DND-41 (cell line): ENCODE measurements at regions not wholly inside any gene's neighbourhood (a gene's known extent, or its start where the extent isn't known, plus 50 kb on each side); places are given as distances from the start of the nearest gene placed in this dataset.

Source experiments
- ATAC-seq: fragments of 200-7000 bp; cut with Tn5 transposase; 3 replicates; pipeline ENCODE4 v1.9.1; 2021; ENCODE audit warnings: low read depth; ENCODE audit not compliant: insufficient read depth
- DNase-seq: peaks from one replicate; pipeline ENCODE4 v3.0.0-alpha.2; 2020
- H2AFZ ChIP-seq: 2 replicates; pipeline ENCODE4 v1.6.0; 2012; ENCODE audit warnings: low read depth, low read length
- H3K27ac ChIP-seq: 2 replicates; pipeline ENCODE4 v1.5.1; 2012; ENCODE audit warnings: low read length, inconsistent platforms
- H3K27me3 ChIP-seq: fragments of 200-600 bp; sonication (generic); 2 replicates; pipeline ENCODE4 v1.6.0; 2012; ENCODE audit warnings: low read length, mild to moderate bottlenecking, inconsistent platforms; ENCODE audit not compliant: insufficient read depth, poor library complexity
- H3K36me3 ChIP-seq: 2 replicates; pipeline ENCODE4 v1.5.1; 2012; ENCODE audit warnings: low read length, inconsistent platforms; ENCODE audit not compliant: insufficient read depth
- H3K4me1 ChIP-seq: 2 replicates; pipeline ENCODE4 v1.5.1; 2012; ENCODE audit warnings: mild to moderate bottlenecking, low read length; ENCODE audit not compliant: insufficient read depth
- H3K4me2 ChIP-seq: 2 replicates; pipeline ENCODE4 v1.6.0; 2012; ENCODE audit warnings: mild to moderate bottlenecking, moderate library complexity, low read length, inconsistent platforms; ENCODE audit not compliant: insufficient read depth
- H3K4me3 ChIP-seq, 2 experiments: fragments of 200-600 bp in 1 of 2; shearing (Covaris generic) in 1 of 2; 2 replicates each; pipeline ENCODE4 v1.5.1; 2012 to 2016; ENCODE audit warnings: inconsistent platforms in 2 of 2, low read length in 2 of 2, mild to moderate bottlenecking in 2 of 2, low read depth in 1 of 2, moderate library complexity in 1 of 2
- H3K79me2 ChIP-seq: 2 replicates; pipeline ENCODE4 v1.6.0; 2012; ENCODE audit warnings: low read length, inconsistent platforms; ENCODE audit not compliant: insufficient read depth
- H3K9ac ChIP-seq: 2 replicates; pipeline ENCODE4 v1.6.0; 2012; ENCODE audit warnings: low read depth, mild to moderate bottlenecking, inconsistent platforms, low read length, moderate library complexity
- H3K9me3 ChIP-seq: 2 replicates; pipeline ENCODE4 v1.5.1; 2012; ENCODE audit warnings: low read length, moderate library complexity, mild to moderate bottlenecking, inconsistent platforms; ENCODE audit not compliant: insufficient read depth, severe bottlenecking
- H4K20me1 ChIP-seq: 2 replicates; pipeline ENCODE4 v1.6.0; 2012; ENCODE audit warnings: low read length; ENCODE audit not compliant: insufficient read depth
- EZH2 ChIP-seq: IDR thresholded peaks from 3 replicates; pipeline ENCODE4 v1.6.1; 2012; ENCODE audit warnings: borderline replicate concordance, low read depth, mild to moderate bottlenecking, moderate library complexity, low read length, inconsistent platforms; ENCODE audit not compliant: severe bottlenecking
- TF ChIP-seq, protein P1 (sequence below): IDR thresholded peaks from 2 replicates; pipeline ENCODE4 v1.5.1; 2012; ENCODE audit warnings: borderline replicate concordance, low read length, moderate library complexity, mild to moderate bottlenecking; ENCODE audit not compliant: poor library complexity, severe bottlenecking; ENCODE audit errors: extremely low read depth

DNA sequence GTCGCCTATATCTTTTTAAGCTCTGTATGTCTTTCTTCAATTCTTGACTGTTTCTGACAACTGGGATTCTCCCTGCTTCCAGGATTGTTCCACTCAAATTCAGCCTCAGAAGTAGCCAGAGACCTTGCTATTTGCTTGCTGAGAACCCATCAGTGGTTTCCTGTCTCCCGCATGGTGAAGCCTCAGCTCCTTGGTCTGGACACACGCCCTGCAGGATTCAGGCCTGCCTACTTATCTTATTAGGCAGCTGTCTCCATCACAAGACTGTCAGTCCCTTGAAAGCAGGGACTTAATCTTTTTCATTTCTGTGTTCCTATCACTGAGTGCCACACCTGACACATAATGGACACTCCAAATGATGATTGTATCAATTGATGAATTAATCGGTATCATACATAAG, 175.3 kb downstream of the PLPP3 start:
- TF ChIP-seq, protein P1, sequence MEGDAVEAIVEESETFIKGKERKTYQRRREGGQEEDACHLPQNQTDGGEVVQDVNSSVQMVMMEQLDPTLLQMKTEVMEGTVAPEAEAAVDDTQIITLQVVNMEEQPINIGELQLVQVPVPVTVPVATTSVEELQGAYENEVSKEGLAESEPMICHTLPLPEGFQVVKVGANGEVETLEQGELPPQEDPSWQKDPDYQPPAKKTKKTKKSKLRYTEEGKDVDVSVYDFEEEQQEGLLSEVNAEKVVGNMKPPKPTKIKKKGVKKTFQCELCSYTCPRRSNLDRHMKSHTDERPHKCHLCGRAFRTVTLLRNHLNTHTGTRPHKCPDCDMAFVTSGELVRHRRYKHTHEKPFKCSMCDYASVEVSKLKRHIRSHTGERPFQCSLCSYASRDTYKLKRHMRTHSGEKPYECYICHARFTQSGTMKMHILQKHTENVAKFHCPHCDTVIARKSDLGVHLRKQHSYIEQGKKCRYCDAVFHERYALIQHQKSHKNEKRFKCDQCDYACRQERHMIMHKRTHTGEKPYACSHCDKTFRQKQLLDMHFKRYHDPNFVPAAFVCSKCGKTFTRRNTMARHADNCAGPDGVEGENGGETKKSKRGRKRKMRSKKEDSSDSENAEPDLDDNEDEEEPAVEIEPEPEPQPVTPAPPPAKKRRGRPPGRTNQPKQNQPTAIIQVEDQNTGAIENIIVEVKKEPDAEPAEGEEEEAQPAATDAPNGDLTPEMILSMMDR = no peak
- no peak for TF ChIP-seq EZH2

GRCh38 chr1:56403321-56403720, 176.0 kb downstream of the PLPP3 start:
- Histone ChIP-seq H3K4me1 (no peaks in the 10 kb centered on the region), H3K27me3 (no peaks in the 10 kb centered on the region), H3K27ac (no peak overlapping the region), H3K9me3 (no peaks in the 10 kb centered on the region), H3K9ac (no peak overlapping the region), H3K4me2 (no peak overlapping the region), H4K20me1 (no peaks in the 10 kb centered on the region), H2AFZ (no peak overlapping the region), H3K79me2 (no peaks in the 10 kb centered on the region), H3K36me3 (no peaks in the 10 kb centered on the region), H3K4me3 (no peak overlapping the region)
- DNase-seq = no peak
- ATAC-seq = no peak
- no peak for TF ChIP-seq EZH2
- TF ChIP-seq, protein P1 = no peak

More for the DNA sequence above, 175.3 kb downstream of the PLPP3 start:
- no peak for ATAC-seq
- H4K20me1 ChIP-seq = no peaks in the 10 kb centered on the region
- H3K27ac ChIP-seq = no peak overlapping the region
- no peaks in the 10 kb centered on the region for H3K27me3 ChIP-seq
- no peak overlapping the region for H2AFZ ChIP-seq
- no peaks in the 10 kb centered on the region for H3K9me3 ChIP-seq
- H3K79me2 ChIP-seq = no peaks in the 10 kb centered on the region
- H3K36me3 ChIP-seq = no peaks in the 10 kb centered on the region
- DNase-seq = no peak
- H3K4me3 ChIP-seq = no peak overlapping the region
- H3K4me1 ChIP-seq = no peaks in the 10 kb centered on the region
- H3K9ac ChIP-seq = no peak overlapping the region
- no peak overlapping the region for H3K4me2 ChIP-seq

- H3K4me1 ChIP-seq = no peaks in the 10 kb centered on the region
- H2AFZ ChIP-seq = no peak overlapping the region
- DNase-seq (no peak), ATAC-seq (no peak)
- H3K4me3 ChIP-seq = no peak overlapping the region
- TF ChIP-seq, protein P1 = no peak
- TF ChIP-seq EZH2 = no peak
- no peak overlapping the region for H3K4me2 ChIP-seq
- H3K9me3 ChIP-seq = no peaks in the 10 kb centered on the region
- H3K27ac ChIP-seq = no peak overlapping the region
- no peaks in the 10 kb centered on the region for H3K79me2 ChIP-seq
- H3K36me3 ChIP-seq = no peaks in the 10 kb centered on the region
- no peaks in the 10 kb centered on the region for H3K27me3 ChIP-seq
- no peaks in the 10 kb centered on the region for H4K20me1 ChIP-seq
- H3K9ac ChIP-seq = no peak overlapping the region
Measured at GRCh38 chr1:56401191-56401590, 178.2 kb downstream of the PLPP3 start.

- Histone ChIP-seq H2AFZ (no peak overlapping the region), H3K9me3 (no peaks in the 10 kb centered on the region), H4K20me1 (no peaks in the 10 kb centered on the region), H3K4me1 (no peaks in the 10 kb centered on the region), H3K27ac (no peak overlapping the region), H3K79me2 (no peaks in the 10 kb centered on the region), H3K4me2 (no peak overlapping the region), H3K36me3 (no peaks in the 10 kb centered on the region), H3K27me3 (no peaks in the 10 kb centered on the region), H3K4me3 (no peak overlapping the region), H3K9ac (no peak overlapping the region)
- DNase-seq (no peak), ATAC-seq (no peak)
- TF ChIP-seq EZH2 = no peak
- TF ChIP-seq, protein P1 = no peak
Measured at GRCh38 chr1:56400526-56400925, 178.8 kb downstream of the PLPP3 start.
